ENCODE measurements at regions not wholly inside any gene's neighbourhood (a gene's known extent, or its start where the extent isn't known, plus 50 kb on each side); places are given as distances from the start of the nearest gene placed in this dataset.

DNA sequence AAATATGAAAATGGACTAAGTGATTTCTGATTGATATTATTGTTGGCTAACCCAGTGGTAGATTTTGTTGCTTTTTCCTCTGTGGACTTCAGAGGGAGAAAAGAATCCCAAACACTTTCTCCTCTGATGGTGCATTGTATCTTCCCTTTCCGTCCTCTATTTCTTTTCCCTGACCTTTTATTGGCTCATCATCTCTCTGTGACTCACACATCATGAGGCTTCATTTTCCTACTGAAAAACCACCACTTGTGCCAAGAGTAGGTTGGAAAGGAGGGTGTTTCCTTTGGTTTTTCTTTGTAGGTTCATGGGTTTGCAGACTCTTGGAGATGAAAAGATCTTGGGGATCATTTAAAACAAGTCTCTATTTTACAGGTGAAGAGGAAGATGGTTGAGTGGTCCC, 311.7 kb upstream of the JAG1 start:
- Mint-ChIP-seq H3K9me3 (ENCODE audit: unreplicated experiment) (no peaks in the 10 kb centered on the region), H3K4me3 (ENCODE audit: unreplicated experiment) (peak overlapping the region; percentile 17), H3K36me3 (ENCODE audit: low read depth, unreplicated experiment) (no peaks in the 10 kb centered on the region), H3K27ac (ENCODE audit: unreplicated experiment) (peak overlapping the region; percentile 75), H3K27me3 (ENCODE audit: low read depth, unreplicated experiment) (no peaks in the 10 kb centered on the region), H3K4me1 (ENCODE audit: low read depth, unreplicated experiment) (peaks cover 49% of the 10 kb centered on the region)
- H3K9ac ChIP-seq (ENCODE audit: low read length) = no peak overlapping the region
- no peak overlapping the region for H2AFZ ChIP-seq (ENCODE audit: low read depth, low read length)
- H3K4me3 ChIP-seq (ENCODE audit: insufficient read depth, low read depth, low read length) = no peak overlapping the region
- no peak for TF ChIP-seq EZH2 (IDR thresholded peaks at IDR 0.05; ENCODE audit: insufficient read depth, low read length)
- TF ChIP-seq, protein P1, sequence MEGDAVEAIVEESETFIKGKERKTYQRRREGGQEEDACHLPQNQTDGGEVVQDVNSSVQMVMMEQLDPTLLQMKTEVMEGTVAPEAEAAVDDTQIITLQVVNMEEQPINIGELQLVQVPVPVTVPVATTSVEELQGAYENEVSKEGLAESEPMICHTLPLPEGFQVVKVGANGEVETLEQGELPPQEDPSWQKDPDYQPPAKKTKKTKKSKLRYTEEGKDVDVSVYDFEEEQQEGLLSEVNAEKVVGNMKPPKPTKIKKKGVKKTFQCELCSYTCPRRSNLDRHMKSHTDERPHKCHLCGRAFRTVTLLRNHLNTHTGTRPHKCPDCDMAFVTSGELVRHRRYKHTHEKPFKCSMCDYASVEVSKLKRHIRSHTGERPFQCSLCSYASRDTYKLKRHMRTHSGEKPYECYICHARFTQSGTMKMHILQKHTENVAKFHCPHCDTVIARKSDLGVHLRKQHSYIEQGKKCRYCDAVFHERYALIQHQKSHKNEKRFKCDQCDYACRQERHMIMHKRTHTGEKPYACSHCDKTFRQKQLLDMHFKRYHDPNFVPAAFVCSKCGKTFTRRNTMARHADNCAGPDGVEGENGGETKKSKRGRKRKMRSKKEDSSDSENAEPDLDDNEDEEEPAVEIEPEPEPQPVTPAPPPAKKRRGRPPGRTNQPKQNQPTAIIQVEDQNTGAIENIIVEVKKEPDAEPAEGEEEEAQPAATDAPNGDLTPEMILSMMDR (IDR thresholded peaks at IDR 0.05; ENCODE audit: insufficient read depth, low read depth, low read length) = no peak
- no peaks in the 10 kb centered on the region for H3K9me3 ChIP-seq (ENCODE audit: insufficient read depth, low read depth, low read length)
- FAIRE-seq (no peak), DNase-seq (ENCODE audit: low read depth) (peak; percentile 66)
- no peaks in the 10 kb centered on the region for H3K36me3 ChIP-seq (ENCODE audit: insufficient read depth, low read length)
- H3K4me2 ChIP-seq (ENCODE audit: low read length) = peak overlapping the region; percentile 14
- H3K79me2 ChIP-seq (ENCODE audit: insufficient read depth, low read length) = no peaks in the 10 kb centered on the region
- no peaks in the 10 kb centered on the region for H3K27me3 ChIP-seq (ENCODE audit: insufficient read depth, low read length)
- H3K27ac ChIP-seq (ENCODE audit: low read depth, low read length) = peak overlapping the region; percentile 10
- no peaks in the 10 kb centered on the region for H4K20me1 ChIP-seq (ENCODE audit: insufficient read depth, low read length)
- H3K4me1 ChIP-seq (ENCODE audit: insufficient read depth, low read length) = peaks cover 12% of the 10 kb centered on the region

DNA sequence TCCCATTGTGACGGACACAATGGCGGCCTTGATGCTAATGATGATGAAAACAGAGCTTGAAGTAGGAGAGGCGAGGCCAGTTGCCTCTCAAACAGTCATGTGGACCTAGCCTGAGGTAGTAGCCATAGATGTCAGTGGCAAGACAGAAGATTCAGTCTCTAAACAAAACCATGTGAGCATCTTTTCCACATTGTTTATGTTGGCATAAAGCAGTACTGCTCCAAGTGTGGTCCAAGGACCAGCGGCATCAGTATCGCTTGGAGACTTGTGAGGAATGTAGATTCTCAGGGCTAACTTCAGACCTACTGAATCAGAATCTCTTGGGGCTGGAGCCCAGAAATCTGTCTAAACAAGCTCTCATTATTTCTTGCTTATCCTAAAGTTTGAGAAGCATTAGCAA, 312.8 kb upstream of the JAG1 start:
- DNase-seq (ENCODE audit: low read depth) = peak; percentile 58

More for the DNA sequence above, 312.8 kb upstream of the JAG1 start:
- Histone ChIP-seq H3K9ac (ENCODE audit: low read length) (no peak overlapping the region), H3K79me2 (ENCODE audit: insufficient read depth, low read length) (no peaks in the 10 kb centered on the region), H3K4me1 (ENCODE audit: insufficient read depth, low read length) (peaks cover 12% of the 10 kb centered on the region), H3K4me3 (ENCODE audit: insufficient read depth, low read depth, low read length) (no peak overlapping the region), H3K27ac (ENCODE audit: low read depth, low read length) (peak overlapping the region; percentile 10), H4K20me1 (ENCODE audit: insufficient read depth, low read length) (no peaks in the 10 kb centered on the region), H3K4me2 (ENCODE audit: low read length) (no peak overlapping the region), H3K9me3 (ENCODE audit: insufficient read depth, low read depth, low read length) (no peaks in the 10 kb centered on the region), H2AFZ (ENCODE audit: low read depth, low read length) (no peak overlapping the region), H3K27me3 (ENCODE audit: insufficient read depth, low read length) (no peaks in the 10 kb centered on the region), H3K36me3 (ENCODE audit: insufficient read depth, low read length) (no peaks in the 10 kb centered on the region)
- Mint-ChIP-seq H3K9me3 (ENCODE audit: unreplicated experiment) (no peaks in the 10 kb centered on the region), H3K4me1 (ENCODE audit: low read depth, unreplicated experiment) (peaks cover 48% of the 10 kb centered on the region), H3K4me3 (ENCODE audit: unreplicated experiment) (no peak overlapping the region), H3K27ac (ENCODE audit: unreplicated experiment) (no peak overlapping the region), H3K36me3 (ENCODE audit: low read depth, unreplicated experiment) (no peaks in the 10 kb centered on the region), H3K27me3 (ENCODE audit: low read depth, unreplicated experiment) (no peaks in the 10 kb centered on the region)
- TF ChIP-seq, protein P1 (IDR thresholded peaks at IDR 0.05; ENCODE audit: insufficient read depth, low read depth, low read length) = no peak
- no peak for TF ChIP-seq EZH2 (IDR thresholded peaks at IDR 0.05; ENCODE audit: insufficient read depth, low read length)
- peak; percentile 5 for FAIRE-seq
